D721Med (cell line): ENCODE measurements at regions not wholly inside any gene's neighbourhood (a gene's known extent, or its start where the extent isn't known, plus 50 kb on each side); places are given as distances from the start of the nearest gene placed in this dataset.

Source experiments
- DNase-seq: peaks from one replicate; pipeline ENCODE4 v3.0.0; 2011; ENCODE audit warnings: low spot score; ENCODE audit not compliant: insufficient read length
- FAIRE-seq: peaks from 2 replicates; lab custom pipeline; 2011; peaks lifted over from hg19 to GRCh38; lab: Jason Lieb, UNC
- CTCF ChIP-seq: IDR thresholded peaks from 2 replicates; pipeline ENCODE4 v1.5.1; 2012; ENCODE audit warnings: mild to moderate bottlenecking, control low read depth; ENCODE audit not compliant: insufficient read depth; ENCODE audit errors: missing control alignments

GRCh38 chrX:155767051-155767875 is 113.9 kb upstream of the VAMP7 start:
- TF ChIP-seq CTCF, result no peak
- FAIRE-seq (no peak), DNase-seq (no peak)

GRCh38 chrX:155766321-155766720 is 114.8 kb upstream of the VAMP7 start:
- no peak for DNase-seq
- no peak for FAIRE-seq
- TF ChIP-seq CTCF, result no peak

GRCh38 chrX:155761185-155761584 is 120.0 kb upstream of the VAMP7 start:
- TF ChIP-seq CTCF, result no peak
- DNase-seq (no peak), FAIRE-seq (no peak)

- TF ChIP-seq CTCF, result no peak
- DNase-seq (no peak), FAIRE-seq (no peak)
Measured at GRCh38 chrX:155757046-155757759, 123.9 kb upstream of the VAMP7 start.

- no peak for DNase-seq
Measured at GRCh38 chrX:155755706-155756337, 125.3 kb upstream of the VAMP7 start.

GRCh38 chrX:155751131-155751530 is 130.0 kb upstream of the VAMP7 start:
- FAIRE-seq, result no peak
- no peak for TF ChIP-seq CTCF
- no peak for DNase-seq

More at GRCh38 chrX:155755706-155756337, 125.3 kb upstream of the VAMP7 start:
- FAIRE-seq, result no peak
- no peak for TF ChIP-seq CTCF
